RWPE2 (cell line): ENCODE measurements at regions not wholly inside any gene's neighbourhood (a gene's known extent, or its start where the extent isn't known, plus 50 kb on each side); places are given as distances from the start of the nearest gene placed in this dataset.

ENCODE experiments used
- ATAC-seq: fragments of 200-7000 bp; cut with Tn5 transposase; 3 replicates; pipeline ENCODE4 v1.9.1; 2021; ENCODE audit warnings: low read depth
- DNase-seq: peaks from one replicate; pipeline ENCODE4 v3.0.0-alpha.2; 2020; ENCODE audit warnings: low spot score
- H3K27ac ChIP-seq: fragments of 450-650 bp; 2 replicates; pipeline ENCODE4 v1.5.1; 2017; ENCODE audit warnings: mild to moderate bottlenecking; ENCODE audit not compliant: poor library complexity, severe bottlenecking
- H3K27me3 ChIP-seq: fragments of 250-450 bp; sonication (Bioruptor Pico); 2 replicates; pipeline ENCODE4 v1.5.1; 2021; ENCODE audit warnings: mild to moderate bottlenecking, moderate library complexity; ENCODE audit not compliant: insufficient read depth, poor library complexity, severe bottlenecking
- H3K36me3 ChIP-seq: fragments of 250-450 bp; sonication (Bioruptor Pico); 2 replicates; pipeline ENCODE4 v1.5.1; 2020; ENCODE audit warnings: low read depth, mild to moderate bottlenecking, moderate library complexity
- H3K4me1 ChIP-seq: fragments of 250-450 bp; sonication (Bioruptor Pico); 2 replicates; pipeline ENCODE4 v1.5.1; 2021; ENCODE audit warnings: mild to moderate bottlenecking, moderate library complexity; ENCODE audit not compliant: insufficient read depth, poor library complexity, severe bottlenecking
- H3K4me3 ChIP-seq: fragments of 250-450 bp; sonication (Bioruptor Pico); 2 replicates; pipeline ENCODE4 v1.5.1; 2021; ENCODE audit warnings: mild to moderate bottlenecking, moderate library complexity; ENCODE audit not compliant: severe bottlenecking
- H3K9me3 ChIP-seq: fragments of 250-450 bp; sonication (Bioruptor Pico); 2 replicates; pipeline ENCODE4 v1.5.1; 2021; ENCODE audit warnings: mild to moderate bottlenecking, moderate library complexity; ENCODE audit not compliant: severe bottlenecking
- TF ChIP-seq, protein P1 (sequence below): fragments of 450-650 bp; IDR thresholded peaks from one replicate; pipeline ENCODE4 v1.5.1; 2017; ENCODE audit warnings: mild to moderate bottlenecking, moderate library complexity; ENCODE audit not compliant: poor library complexity, severe bottlenecking

DNA sequence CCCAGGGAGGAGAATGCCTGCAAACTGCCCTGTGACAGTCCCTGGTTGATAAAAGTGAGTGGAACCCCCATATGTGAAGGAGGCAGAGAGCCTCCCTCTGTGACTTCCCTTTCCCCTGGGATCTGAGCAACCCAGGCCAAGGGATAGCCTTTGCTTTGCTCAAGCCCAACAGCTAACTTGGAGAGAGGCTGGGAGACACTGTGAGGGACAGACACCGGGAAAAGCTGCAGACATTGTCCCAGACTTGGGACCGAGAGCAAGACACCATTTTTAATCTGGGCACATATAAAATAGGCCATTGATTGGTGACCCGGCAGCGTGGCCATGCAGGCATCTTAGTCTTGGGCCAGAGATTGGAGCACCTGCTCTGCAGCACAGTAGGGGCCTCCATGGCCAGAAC, 96.1 kb upstream of the SALL3 start:
- Histone ChIP-seq H3K27ac (no peak overlapping the region), H3K4me3 (no peak overlapping the region), H3K27me3 (no peaks in the 10 kb centered on the region), H3K36me3 (no peaks in the 10 kb centered on the region), H3K9me3 (no peaks in the 10 kb centered on the region), H3K4me1 (no peaks in the 10 kb centered on the region)
- DNase-seq: no peak
- ATAC-seq: no peak
- TF ChIP-seq, protein P1, sequence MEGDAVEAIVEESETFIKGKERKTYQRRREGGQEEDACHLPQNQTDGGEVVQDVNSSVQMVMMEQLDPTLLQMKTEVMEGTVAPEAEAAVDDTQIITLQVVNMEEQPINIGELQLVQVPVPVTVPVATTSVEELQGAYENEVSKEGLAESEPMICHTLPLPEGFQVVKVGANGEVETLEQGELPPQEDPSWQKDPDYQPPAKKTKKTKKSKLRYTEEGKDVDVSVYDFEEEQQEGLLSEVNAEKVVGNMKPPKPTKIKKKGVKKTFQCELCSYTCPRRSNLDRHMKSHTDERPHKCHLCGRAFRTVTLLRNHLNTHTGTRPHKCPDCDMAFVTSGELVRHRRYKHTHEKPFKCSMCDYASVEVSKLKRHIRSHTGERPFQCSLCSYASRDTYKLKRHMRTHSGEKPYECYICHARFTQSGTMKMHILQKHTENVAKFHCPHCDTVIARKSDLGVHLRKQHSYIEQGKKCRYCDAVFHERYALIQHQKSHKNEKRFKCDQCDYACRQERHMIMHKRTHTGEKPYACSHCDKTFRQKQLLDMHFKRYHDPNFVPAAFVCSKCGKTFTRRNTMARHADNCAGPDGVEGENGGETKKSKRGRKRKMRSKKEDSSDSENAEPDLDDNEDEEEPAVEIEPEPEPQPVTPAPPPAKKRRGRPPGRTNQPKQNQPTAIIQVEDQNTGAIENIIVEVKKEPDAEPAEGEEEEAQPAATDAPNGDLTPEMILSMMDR: no peak

DNA sequence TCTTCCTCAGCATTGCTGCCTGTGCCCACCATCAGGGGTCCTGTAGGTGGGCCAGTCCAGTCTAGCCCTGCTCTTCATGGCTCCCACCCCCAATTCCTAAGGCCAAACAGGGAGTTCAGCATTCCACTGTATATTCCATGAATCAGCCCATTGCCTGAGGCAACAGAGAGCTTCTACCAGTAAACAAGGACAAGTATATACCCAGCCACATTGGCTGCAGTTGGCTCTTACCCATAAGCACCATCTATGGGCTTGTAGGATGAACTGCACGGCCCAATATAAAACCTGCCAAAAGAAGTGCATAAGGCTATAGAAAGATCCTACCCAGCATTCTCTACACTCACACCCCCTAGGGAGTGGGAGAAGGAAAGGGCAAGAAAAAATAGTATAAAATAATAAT, 95.1 kb upstream of the SALL3 start:
- ATAC-seq: no peak
- TF ChIP-seq, protein P1: no peak

DNA sequence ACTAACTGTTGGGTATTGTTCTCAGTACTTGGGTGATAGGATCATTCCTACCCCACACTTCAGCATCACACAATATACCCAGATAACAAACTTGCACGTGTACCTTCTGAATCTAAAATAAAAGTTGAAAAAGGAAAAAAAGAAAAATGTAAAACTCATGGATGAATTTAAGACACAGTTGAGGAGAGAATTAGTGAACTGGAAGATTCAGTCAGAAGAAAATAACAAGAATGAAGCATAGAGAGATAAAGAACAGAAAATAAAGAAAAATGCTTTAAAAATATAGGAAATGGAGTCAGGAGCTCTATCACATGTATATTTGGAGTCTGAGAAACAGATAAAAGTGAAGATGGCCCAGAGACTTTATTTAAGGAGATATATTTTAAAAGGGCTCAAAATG, 90.4 kb upstream of the SALL3 start:
- TF ChIP-seq, protein P1: no peak
- DNase-seq: no peak
- Histone ChIP-seq H3K4me1 (no peaks in the 10 kb centered on the region), H3K27ac (no peak overlapping the region), H3K9me3 (peaks cover 3% of the 10 kb centered on the region), H3K27me3 (peaks cover 3% of the 10 kb centered on the region), H3K4me3 (no peak overlapping the region), H3K36me3 (no peaks in the 10 kb centered on the region)
- ATAC-seq: no peak

More for the DNA sequence above, 95.1 kb upstream of the SALL3 start:
- no peak for DNase-seq
- H3K9me3 ChIP-seq: peaks cover 3% of the 10 kb centered on the region
- no peak overlapping the region for H3K27ac ChIP-seq
- no peaks in the 10 kb centered on the region for H3K27me3 ChIP-seq
- no peaks in the 10 kb centered on the region for H3K4me1 ChIP-seq
- H3K36me3 ChIP-seq: no peaks in the 10 kb centered on the region
- no peak overlapping the region for H3K4me3 ChIP-seq

DNA sequence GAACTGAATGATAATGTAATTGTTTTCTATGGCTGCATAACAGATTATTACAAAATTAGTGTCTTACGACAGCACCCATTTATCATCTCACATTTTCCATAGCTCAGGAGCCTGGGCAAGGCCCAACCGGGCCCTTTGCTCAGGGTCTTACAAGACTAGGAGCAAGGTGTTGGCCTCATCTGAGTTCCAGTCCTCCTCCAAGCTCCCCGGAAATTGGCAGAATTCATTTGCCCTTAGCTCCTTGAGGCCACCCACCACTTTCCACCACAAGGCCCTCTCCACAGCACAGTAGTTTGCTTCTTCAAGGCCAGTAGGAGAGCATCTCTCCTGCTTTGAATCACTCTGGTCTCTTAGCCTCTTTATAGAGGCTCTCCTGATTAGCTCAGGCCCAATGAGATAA, 89.2 kb upstream of the SALL3 start:
- Histone ChIP-seq H3K4me3 (no peak overlapping the region), H3K9me3 (peaks cover 3% of the 10 kb centered on the region), H3K4me1 (no peaks in the 10 kb centered on the region), H3K27me3 (peaks cover 3% of the 10 kb centered on the region), H3K27ac (no peak overlapping the region), H3K36me3 (no peaks in the 10 kb centered on the region)
- DNase-seq (no peak), ATAC-seq (no peak)
- TF ChIP-seq, protein P1: no peak

DNA sequence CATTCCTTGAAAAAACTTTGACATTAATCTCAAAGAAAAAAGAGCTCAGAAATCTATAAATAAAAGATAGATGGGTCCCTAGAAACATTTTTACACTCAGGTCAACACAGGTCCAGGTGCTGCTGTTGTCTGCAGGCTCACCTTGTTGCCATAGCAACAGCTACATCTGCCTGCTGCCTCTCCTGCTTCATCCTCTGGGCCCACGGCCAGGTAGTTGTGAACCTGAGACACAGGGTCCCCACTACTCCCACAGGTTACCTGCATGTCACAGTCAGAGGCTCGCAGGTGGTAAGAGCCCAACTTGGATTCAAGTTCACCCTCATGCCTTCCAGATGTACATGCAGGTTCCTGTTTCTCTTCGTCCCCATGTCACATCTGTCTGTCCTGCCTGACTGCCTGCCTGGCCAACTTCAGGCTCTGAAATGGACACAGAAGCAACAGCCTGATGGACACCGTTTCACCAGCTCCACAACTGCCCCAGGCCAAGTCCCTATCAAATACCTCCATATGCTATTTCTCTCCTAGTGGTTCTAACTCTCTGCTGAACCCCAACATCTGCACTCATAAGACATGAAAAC, 88.3 kb upstream of the SALL3 start:
- Histone ChIP-seq H3K4me1 (no peaks in the 10 kb centered on the region), H3K9me3 (peaks cover 3% of the 10 kb centered on the region), H3K36me3 (no peaks in the 10 kb centered on the region), H3K4me3 (no peak overlapping the region), H3K27ac (no peak overlapping the region), H3K27me3 (peaks cover 3% of the 10 kb centered on the region)
- DNase-seq: no peak
- ATAC-seq: no peak
- TF ChIP-seq, protein P1: no peak
